NCI-H748 (cell line): ENCODE measurements at regions not wholly inside any gene's neighbourhood (a gene's known extent, or its start where the extent isn't known, plus 50 kb on each side); places are given as distances from the start of the nearest gene placed in this dataset.
A peak's percentile ranks its signal among the peaks of the same experiment; 100 is the strongest.
"Not testable (repeated sequence)": the region's sequence is repeated elsewhere in the genome, so short reads cannot be mapped to it uniquely, and the experiment has no call there.

Experiments
- DNase-seq: peaks from one replicate; lab custom pipeline; 2025; ENCODE audit not compliant: unreplicated experiment; lab: John Stamatoyannopoulos, UW

- no peak for DNase-seq
These were observed 461.1 kb downstream of the MMUT start for GRCh38 chr6:49001856-49002541.

- DNase-seq, result no peak
These were observed 464.5 kb downstream of the MMUT start for GRCh38 chr6:48998574-48998973.

- no peak for DNase-seq
These were observed 466.5 kb downstream of the MMUT start for GRCh38 chr6:48996461-48997119.

GRCh38 chr6:48994811-48995210 lies 468.2 kb downstream of the MMUT start:
- no peak for DNase-seq

GRCh38 chr6:48990739-48991138 lies 472.3 kb downstream of the MMUT start:
- no peak for DNase-seq

- DNase-seq, result peak; percentile 93
These were observed 476.2 kb downstream of the MMUT start for GRCh38 chr6:48986845-48987244.

- no peak for DNase-seq
These were observed 476.9 kb downstream of the MMUT start for GRCh38 chr6:48986105-48986504.

GRCh38 chr6:48985025-48985424 lies 478.0 kb downstream of the MMUT start:
- DNase-seq, result no peak

GRCh38 chr6:48983968-48984367 lies 479.1 kb downstream of the MMUT start:
- DNase-seq, result not testable (repeated sequence)

GRCh38 chr6:48983377-48983776 lies 479.7 kb downstream of the MMUT start:
- DNase-seq, result no peak

GRCh38 chr6:48979806-48980205 lies 483.2 kb downstream of the MMUT start:
- no peak for DNase-seq

- no peak for DNase-seq
These were observed 484.0 kb downstream of the MMUT start for GRCh38 chr6:48979085-48979484.

GRCh38 chr6:48978016-48978415 lies 485.0 kb downstream of the MMUT start:
- no peak for DNase-seq

GRCh38 chr6:48977573-48977972 lies 485.5 kb downstream of the MMUT start:
- DNase-seq, result no peak

- peak; percentile 17 for DNase-seq
These were observed 489.6 kb downstream of the MMUT start for GRCh38 chr6:48973491-48973890.

- peak; percentile 96 for DNase-seq
These were observed 501.2 kb downstream of the MMUT start for GRCh38 chr6:48961781-48962415.

GRCh38 chr6:48959251-48960060 lies 503.6 kb downstream of the MMUT start:
- peak; percentile 38 for DNase-seq

GRCh38 chr6:48957781-48958180 lies 505.3 kb downstream of the MMUT start:
- no peak for DNase-seq

- DNase-seq, result no peak
These were observed 511.1 kb downstream of the MMUT start for GRCh38 chr6:48951917-48952316.

- DNase-seq, result peak; percentile 82
These were observed 518.8 kb downstream of the MMUT start for GRCh38 chr6:48944276-48944675.

- DNase-seq, result no peak
These were observed 529.9 kb downstream of the MMUT start for GRCh38 chr6:48933136-48933535.
